ENCODE measurements at regions not wholly inside any gene's neighbourhood (a gene's known extent, or its start where the extent isn't known, plus 50 kb on each side); places are given as distances from the start of the nearest gene placed in this dataset.

DNA sequence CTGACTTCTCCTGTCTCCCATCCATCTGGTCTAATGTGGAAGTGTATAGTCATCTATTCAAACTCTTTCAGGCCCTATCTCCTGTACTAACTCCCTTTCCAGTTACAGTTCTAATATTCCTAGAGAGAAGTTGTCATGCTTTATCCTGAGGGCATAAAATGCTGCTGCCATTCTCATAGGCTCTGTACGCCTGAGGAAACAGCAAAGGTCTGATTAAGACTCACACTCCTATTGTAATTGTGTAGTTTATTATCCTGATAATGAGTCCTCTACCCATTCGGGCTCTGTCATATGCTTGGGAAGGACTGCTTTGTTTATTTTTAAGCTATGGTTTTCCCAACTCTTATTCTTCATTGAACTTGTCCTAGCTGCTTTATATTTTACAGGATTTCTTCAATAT is 290.4 kb downstream of the TMEM38B start:
- DNase-seq (no peak), FAIRE-seq (no peak)
- no peaks in the 10 kb centered on the region for H3K36me3 ChIP-seq (ENCODE audit: control insufficient read depth in 2 of 3, insufficient read depth in 3 of 3, low read length in 3 of 3)
- intact Hi-C loops (cut with DNase I) = no loop called here
- no peak for TF ChIP-seq CTCF (IDR thresholded peaks at IDR 0.05; ENCODE audit: borderline replicate concordance, extremely low read depth, insufficient read depth)
- H3K4me3 ChIP-seq (ENCODE audit: low read length in 3 of 3) = no peak overlapping the region
- no peak overlapping the region for H3K9ac ChIP-seq (ENCODE audit: low read length in 3 of 3)
- H3K9me3 ChIP-seq (ENCODE audit: control insufficient read depth in 2 of 3, insufficient read depth in 1 of 3, low read length in 3 of 3) = no peaks in the 10 kb centered on the region
- no peaks in the 10 kb centered on the region for H3K27me3 ChIP-seq (ENCODE audit: control insufficient read depth, insufficient read depth, low read length)
- no peaks in the 10 kb centered on the region for H3K4me1 ChIP-seq (ENCODE audit: control insufficient read depth in 2 of 3, insufficient read depth in 2 of 3, low read depth in 1 of 3, low read length in 3 of 3)
- H3K27ac ChIP-seq (ENCODE audit: low read depth in 2 of 2, low read length in 2 of 2) = no peak overlapping the region

GRCh38 chr9:105993116-105993854 is 298.9 kb downstream of the TMEM38B start:
- FAIRE-seq (no peak), DNase-seq (no peak)
- no peak overlapping the region for H3K4me3 ChIP-seq (ENCODE audit: low read length in 3 of 3)
- no peaks in the 10 kb centered on the region for H3K27me3 ChIP-seq (ENCODE audit: control insufficient read depth, insufficient read depth, low read length)
- intact Hi-C loops (cut with DNase I) = no loop called here
- H3K36me3 ChIP-seq (ENCODE audit: control insufficient read depth in 2 of 3, insufficient read depth in 3 of 3, low read length in 3 of 3) = no peaks in the 10 kb centered on the region
- H3K9me3 ChIP-seq (ENCODE audit: control insufficient read depth in 2 of 3, insufficient read depth in 1 of 3, low read length in 3 of 3) = no peaks in the 10 kb centered on the region
- no peak overlapping the region for H3K27ac ChIP-seq (ENCODE audit: low read depth in 2 of 2, low read length in 2 of 2)
- no peak for TF ChIP-seq CTCF (IDR thresholded peaks at IDR 0.05; ENCODE audit: borderline replicate concordance, extremely low read depth, insufficient read depth)
- H3K9ac ChIP-seq (ENCODE audit: low read length in 3 of 3) = no peak overlapping the region
- no peaks in the 10 kb centered on the region for H3K4me1 ChIP-seq (ENCODE audit: control insufficient read depth in 2 of 3, insufficient read depth in 2 of 3, low read depth in 1 of 3, low read length in 3 of 3)

- FAIRE-seq = no peak
Observed at GRCh38 chr9:105993921-105994715, 299.8 kb downstream of the TMEM38B start.

More at GRCh38 chr9:105993921-105994715, 299.8 kb downstream of the TMEM38B start:
- H3K9ac ChIP-seq (ENCODE audit: low read length in 3 of 3) = no peak overlapping the region
- no peaks in the 10 kb centered on the region for H3K27me3 ChIP-seq (ENCODE audit: control insufficient read depth, insufficient read depth, low read length)
- DNase-seq = no peak
- H3K27ac ChIP-seq (ENCODE audit: low read depth in 2 of 2, low read length in 2 of 2) = no peak overlapping the region
- no peaks in the 10 kb centered on the region for H3K36me3 ChIP-seq (ENCODE audit: control insufficient read depth in 2 of 3, insufficient read depth in 3 of 3, low read length in 3 of 3)
- intact Hi-C loops (cut with DNase I) = no loop called here
- H3K9me3 ChIP-seq (ENCODE audit: control insufficient read depth in 2 of 3, insufficient read depth in 1 of 3, low read length in 3 of 3) = no peaks in the 10 kb centered on the region
- no peak for TF ChIP-seq CTCF (IDR thresholded peaks at IDR 0.05; ENCODE audit: borderline replicate concordance, extremely low read depth, insufficient read depth)
- H3K4me1 ChIP-seq (ENCODE audit: control insufficient read depth in 2 of 3, insufficient read depth in 2 of 3, low read depth in 1 of 3, low read length in 3 of 3) = no peaks in the 10 kb centered on the region
- no peak overlapping the region for H3K4me3 ChIP-seq (ENCODE audit: low read length in 3 of 3)

Measured in kidney (tissue), 13 donors.